Pons (tissue), 1 donor: ENCODE measurements at regions not wholly inside any gene's neighbourhood (a gene's known extent, or its start where the extent isn't known, plus 50 kb on each side); places are given as distances from the start of the nearest gene placed in this dataset.

Source experiments
- DNase-seq: peaks from one replicate; pipeline ENCODE4 v3.0.0-alpha.2; 2016; ENCODE audit warnings: low spot score

DNA sequence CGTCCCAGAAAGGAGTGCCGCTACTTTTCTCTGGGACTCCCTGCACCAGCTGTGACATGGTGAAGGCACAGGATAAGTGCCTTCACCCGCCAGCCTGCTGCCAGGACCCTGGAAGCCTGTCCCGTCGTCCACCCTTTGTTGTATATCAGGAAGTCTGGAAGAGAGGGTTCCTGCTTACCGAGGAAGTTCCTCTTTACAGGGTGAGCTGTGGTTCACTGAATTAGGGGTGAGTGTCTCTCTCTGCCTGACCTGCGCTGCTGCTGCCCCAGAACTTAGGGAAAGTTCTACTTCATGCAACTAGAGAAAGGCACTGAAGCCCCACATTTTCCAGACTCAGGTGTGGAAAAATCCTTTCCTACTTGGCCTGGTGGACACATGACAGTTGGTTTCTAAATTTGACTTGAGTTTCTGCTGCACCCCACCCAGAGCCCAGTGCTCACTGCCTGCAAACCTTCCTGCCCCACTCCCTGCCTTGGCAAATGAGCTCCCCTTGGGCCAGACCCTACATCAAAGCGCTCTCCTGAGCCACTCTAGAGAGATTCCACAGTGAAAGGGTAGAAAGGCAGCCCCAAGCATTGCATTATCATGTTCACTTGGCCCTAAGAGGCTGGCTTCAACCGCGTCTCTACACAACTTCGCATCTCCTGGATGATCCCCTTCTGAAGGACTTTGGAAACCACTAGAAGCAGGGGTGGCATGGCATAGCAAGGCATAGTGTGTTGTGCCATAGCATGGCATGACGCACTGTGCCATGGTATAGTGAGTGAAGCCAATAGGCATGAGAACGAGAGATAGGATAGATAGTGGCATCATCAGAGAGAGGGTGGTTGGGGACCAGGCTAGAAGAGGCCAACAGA, 215.8 kb upstream of the CDYL start:
- DNase-seq, result no peak

DNA sequence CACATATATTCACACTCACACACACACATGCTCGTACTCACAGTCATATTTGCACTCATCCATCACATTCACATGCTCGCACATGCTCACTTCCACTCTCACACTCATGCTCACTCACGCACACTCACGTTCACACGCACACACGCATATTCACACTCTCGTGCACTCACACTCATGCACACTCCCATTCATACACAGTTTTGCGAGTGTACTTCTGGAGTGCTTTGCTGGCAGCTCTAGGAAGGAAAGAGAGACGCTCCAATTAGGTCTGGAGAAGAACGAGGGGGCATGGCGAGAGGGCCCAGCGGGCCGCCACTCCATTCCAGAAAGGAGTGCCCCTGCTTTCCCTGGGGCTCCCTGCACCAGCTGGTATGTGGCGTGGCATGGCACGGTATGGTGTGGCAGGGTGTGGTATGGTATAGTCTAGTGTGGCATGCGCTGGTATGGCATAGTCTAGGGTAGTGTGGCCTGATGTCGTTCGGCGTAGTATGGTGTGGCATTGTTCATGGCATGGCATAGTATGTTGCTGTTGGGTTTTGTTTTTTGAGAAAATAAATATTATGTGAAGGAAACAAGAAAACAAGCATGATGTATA, 216.8 kb upstream of the CDYL start:
- no peak for DNase-seq

DNA sequence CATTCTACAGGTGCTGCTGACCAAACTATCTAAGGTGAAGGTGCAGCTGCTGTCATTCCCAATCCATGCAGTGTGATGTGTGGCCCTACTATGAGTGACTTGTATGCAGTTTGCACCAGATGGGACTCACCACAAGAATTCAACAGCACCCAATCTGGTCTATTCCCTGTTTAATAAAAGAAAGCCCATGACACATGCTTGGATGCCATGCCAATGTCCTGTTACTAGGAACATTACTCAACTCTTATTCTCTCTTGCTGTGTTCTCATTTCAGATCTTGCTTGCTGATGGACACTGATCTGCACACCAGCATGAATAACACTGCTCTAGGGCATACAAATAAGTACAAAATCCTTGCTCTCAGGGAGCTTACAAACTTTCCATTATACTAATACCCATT, 221.6 kb upstream of the CDYL start:
- DNase-seq, result no peak

DNA sequence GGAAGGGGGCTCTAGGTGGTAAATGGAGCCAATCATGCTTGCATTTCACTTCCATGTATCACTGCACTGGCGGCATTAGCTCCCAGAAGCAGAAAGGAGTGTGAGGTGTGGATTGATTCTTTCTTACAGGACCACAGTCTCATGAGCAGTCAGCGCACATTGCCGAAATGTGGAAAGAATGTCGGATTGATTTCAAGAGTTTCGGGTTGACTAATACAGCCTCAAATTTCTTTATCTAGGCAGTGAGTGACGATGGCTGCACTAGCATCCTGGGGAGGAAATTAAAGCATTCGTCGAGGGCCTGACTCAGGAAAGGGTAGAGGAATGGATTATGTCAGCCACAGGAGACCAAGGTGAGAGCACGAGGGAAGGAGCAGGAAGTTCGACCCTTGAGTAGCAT, 222.8 kb upstream of the CDYL start:
- no peak for DNase-seq

DNA sequence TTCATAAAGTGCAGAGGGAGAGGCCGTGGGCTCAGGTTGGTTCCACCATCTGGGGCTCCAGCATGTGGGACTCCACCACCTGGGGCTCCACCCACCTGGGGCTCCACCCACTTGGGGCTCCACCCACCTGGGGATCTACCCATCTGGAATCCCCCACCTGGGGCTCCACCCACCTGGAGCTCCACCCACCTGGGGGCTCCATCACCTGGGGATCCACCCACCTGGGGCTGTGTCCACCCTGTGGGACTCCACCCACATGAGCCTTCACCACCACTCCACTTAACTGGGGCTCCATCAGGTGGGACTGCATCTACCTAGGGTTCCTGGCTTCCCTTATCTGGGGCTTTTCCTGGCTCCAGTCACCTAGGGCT, 226.0 kb upstream of the CDYL start:
- no peak for DNase-seq

DNA sequence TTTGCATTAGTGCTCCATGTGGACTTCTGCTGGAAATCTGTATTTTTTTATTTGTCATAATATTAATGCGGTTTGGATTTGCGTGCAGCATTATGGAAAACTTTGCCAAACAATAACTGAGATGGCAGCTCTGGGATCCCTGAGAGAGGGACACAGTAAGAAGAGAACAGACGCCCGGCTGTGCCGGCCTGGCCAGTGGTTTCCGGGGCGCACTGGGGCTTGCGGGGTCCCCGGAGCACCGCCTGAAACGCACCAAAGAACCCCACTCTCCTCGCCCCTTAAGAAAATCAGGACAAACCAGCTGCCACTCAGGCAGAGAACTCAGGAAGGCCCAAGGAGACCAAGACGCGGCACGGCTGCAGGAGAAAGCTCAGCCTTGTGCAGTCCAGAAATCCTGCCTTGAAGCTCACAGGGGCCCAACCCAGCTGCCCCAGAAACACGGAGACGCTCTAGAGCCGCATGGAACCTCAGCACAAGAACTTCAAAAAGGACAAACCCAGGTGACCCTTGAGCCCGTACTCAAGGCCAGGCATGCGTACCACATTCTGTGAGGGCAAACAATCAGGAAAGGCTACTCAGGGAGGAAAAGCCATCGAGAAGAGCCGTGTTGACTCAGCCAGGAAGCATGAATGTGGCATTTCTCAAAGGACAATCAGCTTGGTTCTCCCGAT, 226.5 kb upstream of the CDYL start:
- DNase-seq, result no peak

DNA sequence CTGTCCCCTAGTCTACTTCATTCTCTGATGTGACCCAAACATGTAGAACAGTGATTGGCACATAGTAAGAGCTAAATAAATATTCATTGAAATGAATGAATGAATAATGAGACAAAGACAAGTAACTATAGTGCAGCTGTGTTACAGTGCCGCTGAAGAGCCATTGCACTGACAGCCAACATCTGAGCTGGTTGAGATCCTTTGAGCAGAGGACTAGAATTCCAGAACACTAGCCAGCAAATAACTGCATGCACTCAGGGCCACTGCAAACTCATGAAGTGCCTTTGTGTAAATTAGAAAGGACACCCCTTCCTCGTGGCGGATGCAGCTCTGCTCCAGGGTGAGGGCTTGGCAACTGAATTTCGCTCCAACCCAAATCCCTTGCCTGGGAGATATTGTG, 230.3 kb upstream of the CDYL start:
- DNase-seq, result peak; percentile 11

DNA sequence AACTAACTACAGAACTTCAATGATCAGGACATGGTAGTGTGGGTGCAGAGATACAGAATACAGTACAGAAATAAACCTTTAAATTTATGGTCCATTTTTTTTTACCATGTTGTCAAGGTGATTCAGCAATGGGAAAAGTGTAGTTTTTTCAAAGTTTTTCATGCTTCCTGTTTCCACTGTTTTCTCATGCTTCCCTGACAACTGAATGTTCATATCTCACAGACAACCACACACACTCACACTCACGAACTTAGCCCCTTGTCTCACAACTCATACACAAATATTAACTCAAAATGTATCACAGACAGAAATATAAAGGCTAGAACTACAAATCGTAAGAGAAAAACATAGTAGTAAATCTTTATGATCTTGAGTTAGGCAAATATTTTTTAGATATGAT, 232.6 kb upstream of the CDYL start:
- DNase-seq, result no peak

DNA sequence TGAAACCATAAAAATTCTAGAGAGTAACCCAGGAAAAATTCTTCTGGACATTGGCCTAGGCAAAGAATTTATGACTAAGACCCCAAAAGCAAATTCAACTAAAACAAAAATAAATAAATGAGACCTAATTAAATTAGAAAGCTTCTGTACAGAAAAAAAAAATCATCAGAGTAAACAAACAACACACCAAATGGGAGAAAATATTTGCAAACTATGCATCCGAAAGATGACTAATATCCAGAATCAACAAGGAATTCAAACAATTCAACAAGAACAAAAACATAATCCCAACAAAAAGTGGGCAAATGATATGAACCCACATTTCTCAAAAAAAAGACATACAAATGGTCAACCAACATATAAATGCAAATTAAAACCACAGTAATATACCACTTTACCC, 242.6 kb upstream of the CDYL start:
- no peak for DNase-seq

DNA sequence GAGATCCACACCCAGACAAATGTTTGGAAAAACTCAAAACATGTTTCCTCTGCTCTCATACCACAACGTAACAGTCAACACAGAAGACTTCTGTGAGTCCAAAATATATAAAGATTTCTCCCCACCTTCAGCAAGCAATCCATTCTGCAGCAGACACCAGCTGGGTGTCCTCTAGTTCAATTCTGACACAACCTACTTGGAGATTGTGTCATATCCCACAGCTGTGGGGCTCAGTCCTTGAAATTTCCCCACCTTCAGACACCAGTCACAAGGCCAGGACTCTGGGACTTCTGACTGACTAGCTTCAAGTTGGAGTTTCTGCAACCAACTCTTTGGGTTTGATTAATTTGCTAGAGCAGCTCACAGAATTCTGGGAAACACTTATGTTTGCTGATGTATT, 244.8 kb upstream of the CDYL start:
- DNase-seq, result no peak

DNA sequence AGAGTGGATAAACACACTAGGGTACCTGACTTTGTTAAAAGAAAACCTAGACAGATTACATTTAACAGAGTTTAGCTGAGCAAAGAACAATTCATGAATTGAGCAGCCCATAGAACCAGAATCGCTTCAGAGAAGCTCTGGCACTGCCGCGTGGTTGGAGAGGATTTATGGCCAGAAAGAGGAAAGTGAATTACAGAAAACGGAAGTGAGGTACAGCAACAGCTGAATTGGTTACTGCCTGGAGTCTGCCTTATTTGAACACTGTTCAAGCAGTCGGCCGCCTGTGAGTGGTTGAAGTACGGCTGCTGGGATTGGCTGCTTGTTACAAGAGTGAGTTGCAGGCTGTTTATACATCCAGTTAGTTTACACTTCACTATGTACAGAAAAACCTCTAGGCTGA, 253.8 kb upstream of the CDYL start:
- peak; percentile 14 for DNase-seq

DNA sequence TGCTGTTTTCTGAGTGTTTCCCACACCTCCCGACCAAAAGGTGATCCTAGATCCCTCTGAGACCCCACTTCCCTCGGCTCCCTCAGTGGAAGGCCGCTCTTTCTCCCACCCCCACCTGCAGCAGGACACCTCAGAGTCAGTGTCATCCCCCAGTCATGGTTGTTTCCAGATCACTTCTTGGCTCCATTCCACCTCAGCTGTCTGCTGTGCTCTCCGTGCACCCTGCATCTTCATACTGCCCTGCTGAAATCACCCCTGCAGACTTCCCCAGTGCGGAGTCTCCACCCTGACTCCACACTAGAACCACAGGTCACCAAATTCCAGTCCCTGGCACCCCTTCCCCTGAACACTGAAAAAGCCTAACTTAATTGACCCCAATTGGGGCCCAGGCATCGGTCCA, 255.1 kb upstream of the CDYL start:
- no peak for DNase-seq

DNA sequence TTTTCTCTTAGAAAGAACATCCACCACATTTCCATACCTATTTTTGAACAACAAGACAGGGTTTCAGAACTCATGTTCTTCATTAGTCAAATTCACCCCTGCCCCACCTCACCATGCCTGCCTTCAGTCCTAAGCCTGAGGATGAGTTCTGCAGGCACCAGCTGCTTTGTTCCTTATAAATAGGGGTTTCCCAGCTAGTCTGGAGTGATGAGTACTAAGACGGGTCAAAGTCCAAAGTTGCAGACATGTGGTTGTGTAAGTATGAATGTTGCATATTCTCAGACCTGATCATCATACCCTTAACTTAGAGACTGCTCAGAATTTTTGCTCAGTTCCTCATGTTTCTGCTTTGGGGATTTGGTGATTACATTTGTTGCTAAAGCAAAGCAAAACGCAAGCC, 257.7 kb upstream of the CDYL start:
- no peak for DNase-seq

DNA sequence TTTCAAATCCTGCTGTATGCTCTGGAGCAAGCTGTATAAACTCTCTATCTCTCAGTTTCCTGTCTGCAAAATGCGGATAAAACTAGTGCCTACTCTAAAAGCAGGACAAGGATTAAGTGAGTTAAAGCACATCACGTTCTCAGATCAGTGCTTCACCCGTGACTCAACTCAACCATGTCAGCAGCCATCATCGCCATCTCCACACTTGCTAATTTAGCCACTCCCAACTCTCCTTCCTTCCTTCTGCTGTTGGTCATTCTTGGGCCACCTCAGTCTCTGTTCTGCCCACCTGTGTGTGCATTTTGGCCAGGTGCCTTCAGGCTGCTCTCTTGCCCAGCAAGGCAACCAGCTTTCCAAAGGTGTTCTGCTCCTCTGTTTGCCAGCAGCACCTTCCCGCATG, 260.0 kb upstream of the CDYL start:
- no peak for DNase-seq

DNA sequence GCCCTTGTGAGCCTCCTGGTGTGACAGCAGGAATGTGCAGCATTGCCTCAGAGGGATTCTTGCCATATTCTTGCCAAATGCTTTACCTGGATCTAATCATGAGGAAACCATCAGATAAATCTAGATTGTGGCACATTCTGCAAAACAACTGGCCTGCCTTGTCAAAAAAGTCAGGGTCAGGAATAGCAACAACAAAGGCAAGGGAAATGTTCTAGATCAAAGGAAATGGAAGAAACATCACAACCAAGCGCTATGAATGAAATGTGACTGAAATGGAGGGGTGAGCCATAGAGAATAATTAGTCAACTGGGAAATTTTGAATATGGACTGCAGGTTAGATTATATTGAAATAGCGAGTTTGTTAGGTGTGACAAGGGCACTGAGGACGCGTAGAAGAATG, 262.6 kb upstream of the CDYL start:
- DNase-seq, result no peak

DNA sequence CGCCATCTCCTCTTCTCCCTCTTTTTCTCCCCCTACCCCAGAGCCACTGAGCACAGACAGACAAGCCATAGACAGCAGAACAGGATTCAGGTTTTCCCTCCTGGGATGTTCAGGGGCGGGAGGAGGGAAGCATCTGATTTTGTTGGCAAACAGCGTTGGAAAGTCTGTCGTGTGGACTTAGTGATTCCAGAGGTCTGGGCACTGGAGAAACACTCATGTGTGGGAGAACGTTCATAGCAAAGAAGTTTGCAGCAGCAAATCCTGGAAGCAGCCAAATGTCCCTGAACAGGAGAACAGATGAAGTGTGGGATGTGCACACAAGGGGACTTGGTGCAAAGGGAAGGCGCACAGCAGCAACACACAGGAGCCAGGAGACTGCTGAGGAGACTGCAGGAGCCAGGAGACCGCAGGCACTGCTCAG, 264.1 kb upstream of the CDYL start:
- no peak for DNase-seq

DNA sequence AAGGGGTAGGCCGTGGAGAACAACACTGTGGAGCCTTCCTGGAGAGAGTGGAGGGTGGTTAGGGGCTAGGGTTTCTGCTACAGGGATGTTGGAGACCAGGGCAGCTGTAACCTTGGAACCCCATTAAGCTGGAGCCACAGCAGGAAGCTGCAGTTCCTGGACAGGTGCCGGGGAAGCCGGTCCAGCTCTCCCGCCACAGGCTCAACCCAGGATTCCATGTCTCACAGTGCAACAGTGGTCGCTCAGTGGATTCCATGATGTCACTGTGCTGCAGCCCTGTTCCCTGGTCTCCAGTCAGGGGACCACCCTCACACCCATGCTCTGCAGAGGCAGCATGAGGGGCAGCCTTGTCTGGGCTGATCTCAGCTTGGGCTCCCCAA, 264.6 kb upstream of the CDYL start:
- DNase-seq, result no peak

DNA sequence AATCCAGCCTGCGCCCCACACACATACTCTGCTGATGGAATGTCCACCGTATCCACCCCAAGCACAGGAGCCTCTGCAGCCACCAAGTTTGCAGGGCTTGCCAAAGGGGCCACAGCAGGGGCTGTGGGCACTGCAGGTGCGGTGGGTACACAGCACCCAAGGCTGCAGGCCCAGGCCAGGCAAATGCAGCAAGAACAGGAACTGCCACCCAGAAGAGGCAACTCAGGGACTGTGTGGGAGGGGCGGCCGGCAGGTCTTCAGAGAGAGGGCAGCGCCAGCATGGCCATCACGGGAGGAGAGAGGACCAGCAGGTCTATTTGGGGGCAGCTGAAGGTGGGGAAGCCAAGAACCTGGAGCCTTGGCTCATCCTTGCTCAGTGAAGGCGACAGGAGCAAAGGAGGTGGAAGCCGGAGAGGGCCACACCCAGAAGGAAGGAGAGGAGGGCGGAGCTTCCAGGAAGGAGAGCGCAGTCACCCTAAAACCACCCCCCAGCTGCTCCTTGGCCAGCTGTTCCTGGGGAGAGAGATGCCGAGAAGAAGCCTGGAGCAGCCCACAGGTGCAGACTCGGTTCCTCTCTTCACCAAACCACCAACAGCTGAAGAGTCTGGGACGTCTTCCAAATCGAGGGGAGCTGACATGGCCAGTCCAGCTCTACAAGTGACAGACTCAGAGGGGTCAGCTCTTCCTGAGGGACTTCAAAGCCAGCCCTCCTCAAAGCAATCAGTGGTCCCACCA, 265.1 kb upstream of the CDYL start:
- no peak for DNase-seq

DNA sequence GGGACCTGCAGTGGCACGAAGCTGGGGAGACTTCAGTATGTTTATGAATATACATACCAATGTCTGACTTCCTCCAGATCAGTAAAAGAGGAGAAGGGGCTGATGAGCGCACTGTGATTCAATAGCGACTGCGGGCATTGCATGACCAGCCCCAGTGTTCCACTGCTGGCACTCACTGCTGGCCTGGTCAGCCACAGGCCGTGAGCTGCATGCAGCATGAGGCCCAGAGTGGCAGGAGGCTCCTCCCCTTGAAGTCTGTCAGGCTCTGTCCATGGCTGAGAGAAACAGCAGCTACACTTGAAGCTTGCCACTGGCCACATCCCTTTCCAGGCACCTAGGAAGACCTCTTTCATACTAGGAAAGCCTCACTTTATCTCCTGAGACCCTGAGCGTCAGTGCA, 265.9 kb upstream of the CDYL start:
- DNase-seq, result peak; percentile 20

DNA sequence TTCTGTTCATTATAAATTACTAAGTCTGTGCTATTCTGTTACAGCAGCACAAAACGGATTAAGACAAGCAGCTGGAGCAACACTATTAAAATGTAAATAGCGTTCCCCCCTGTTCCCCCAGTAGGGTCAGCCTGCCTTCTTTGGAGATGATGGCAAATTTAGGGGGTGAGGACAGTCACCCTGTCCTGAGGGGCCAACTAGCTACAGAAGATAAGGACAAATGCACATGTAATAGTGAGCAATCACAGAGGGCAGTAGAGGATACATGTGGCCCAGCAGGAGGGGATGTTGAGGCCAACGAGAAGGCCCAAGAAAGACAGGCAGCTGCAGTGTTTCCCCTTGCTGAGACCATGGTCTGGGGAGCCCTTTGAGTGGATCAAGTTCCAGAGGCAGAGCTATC, 266.7 kb upstream of the CDYL start:
- no peak for DNase-seq

DNA sequence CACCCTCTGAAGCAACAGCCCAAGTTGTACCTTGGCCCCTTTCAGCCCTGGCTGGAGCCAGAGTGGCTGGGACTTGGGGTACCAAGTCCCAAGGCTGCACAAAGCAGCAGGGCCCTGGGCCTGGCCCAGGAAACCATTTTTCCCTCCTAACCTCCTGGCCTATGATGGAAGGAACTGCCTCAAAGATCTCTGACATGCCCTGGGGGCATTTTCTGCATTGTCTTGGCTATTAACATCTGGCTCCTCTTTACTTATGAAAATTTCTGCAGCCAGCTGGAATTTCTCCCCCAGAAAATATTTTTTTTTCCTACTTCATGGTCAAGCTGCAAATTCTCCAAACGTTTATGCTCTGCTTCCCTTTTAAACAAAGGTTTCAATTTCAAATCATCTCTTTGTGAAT, 269.4 kb upstream of the CDYL start:
- no peak for DNase-seq

DNA sequence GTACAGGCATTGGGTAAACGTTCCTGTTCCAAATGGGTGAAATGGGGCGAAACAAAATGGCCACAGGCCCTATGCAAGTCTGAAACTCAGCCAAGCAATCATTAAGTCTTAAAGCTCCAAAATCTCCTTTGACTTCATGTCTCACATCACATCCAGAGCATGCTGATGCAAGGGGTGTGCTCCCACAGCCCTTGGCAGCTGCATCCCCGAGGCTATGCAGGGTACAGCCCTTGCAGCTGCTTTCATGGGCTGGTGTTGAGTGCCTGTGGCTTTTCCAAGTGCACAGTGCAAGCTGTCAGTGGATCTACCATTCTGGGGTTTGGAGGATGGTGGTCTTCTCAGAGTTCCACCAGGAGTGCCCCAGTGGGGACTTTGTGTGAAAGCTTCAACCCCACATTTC, 270.0 kb upstream of the CDYL start:
- no peak for DNase-seq

DNA sequence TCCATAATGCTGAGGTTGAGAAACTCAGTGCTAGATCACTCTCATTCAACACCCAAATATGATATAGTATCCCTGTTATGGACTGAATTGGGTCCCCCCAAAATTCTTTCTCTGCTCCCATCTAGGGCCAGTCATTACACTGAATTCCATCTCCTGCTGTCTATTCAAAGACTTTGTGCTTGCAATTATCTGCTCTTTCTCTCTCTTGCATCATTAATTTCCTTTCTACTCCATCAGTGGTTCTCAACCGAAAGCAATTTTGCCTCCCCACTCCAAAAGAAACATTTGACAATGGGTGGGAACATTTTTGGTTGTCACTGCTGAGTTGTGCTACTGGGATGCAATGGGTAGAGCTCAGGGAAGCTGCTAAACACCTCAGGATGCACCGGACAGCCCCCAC, 271.5 kb upstream of the CDYL start:
- no peak for DNase-seq
